ENCODE measurements at regions not wholly inside any gene's neighbourhood (a gene's known extent, or its start where the extent isn't known, plus 50 kb on each side); places are given as distances from the start of the nearest gene placed in this dataset.

DNA sequence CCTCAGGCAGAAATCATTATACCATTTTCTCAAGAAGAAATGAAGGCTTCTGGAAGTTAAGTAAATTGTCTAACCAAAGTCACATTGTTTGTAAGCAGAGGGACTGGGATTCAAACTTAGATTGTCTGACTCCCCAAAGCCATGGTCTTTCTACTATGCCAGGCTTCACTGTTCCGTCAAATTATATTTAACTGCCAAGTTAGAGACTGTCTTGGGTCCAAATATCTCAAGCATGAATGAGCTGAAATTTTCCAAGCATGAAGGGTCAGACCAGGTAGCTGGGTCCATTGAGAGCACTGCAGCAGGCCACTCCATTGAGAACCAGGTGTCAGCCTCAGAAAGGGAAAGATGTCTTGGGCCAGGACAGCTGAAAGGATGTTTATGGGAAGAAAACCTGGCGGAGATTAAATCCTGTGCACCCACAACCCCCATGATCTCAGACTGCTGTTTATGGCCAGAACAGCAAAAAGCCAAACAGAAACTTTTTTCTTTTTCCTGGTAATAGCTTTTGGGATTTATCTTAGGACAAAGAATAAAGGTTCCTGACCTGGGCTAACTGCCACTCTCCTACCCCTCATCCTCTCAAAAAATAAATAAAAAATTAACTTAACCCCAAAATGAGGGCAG lies 612.3 kb downstream of the INSC start:
- no peak for DNase-seq (ENCODE audit: low read depth in 2 of 2)

DNA sequence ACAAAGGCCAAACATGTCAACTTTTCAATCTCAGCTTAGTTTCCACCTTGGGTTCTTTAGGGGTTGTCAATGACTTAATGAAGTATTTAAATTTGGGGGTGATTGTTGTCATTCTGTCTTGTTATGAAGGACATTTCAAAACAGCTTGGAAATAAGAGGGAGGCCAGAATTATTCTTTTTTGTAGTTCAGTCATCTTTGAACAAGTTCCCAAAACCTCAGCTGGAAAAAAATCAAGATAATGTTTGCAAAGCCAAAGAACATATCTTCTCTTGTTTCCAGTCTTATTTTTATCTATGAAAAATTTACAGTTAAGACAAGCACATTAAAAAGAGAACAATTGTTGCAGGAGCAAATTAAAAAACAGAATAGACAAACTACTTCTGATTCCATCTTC lies 612.8 kb downstream of the INSC start:
- DNase-seq (ENCODE audit: low read depth in 2 of 2), result no peak

GRCh38 chr11:15728207-15728606 lies 613.5 kb downstream of the INSC start:
- no peak for DNase-seq (ENCODE audit: low read depth in 2 of 2)

- DNase-seq (ENCODE audit: low read depth in 2 of 2), result no peak
These were observed 615.7 kb downstream of the INSC start for GRCh38 chr11:15730263-15730994.

DNA sequence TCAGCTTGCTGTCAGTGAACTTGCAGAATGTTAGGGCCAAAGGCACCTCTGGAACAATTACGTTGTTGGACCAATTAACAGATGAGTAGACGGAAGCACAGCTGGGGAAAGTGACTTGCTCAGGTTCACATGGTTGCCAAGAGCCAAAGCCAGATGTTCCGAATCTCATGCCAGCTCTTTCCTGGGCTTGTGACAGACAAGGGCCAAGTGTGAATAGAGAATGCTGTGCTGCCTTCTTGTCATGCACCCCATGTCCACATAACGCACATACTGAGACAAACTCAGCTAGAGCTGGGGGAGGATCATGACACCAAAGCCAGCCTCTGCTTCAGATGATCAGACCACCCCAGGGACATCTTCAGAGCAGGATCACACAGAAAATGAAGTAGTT lies 616.3 kb downstream of the INSC start:
- DNase-seq (ENCODE audit: low read depth in 2 of 2), result no peak

DNA sequence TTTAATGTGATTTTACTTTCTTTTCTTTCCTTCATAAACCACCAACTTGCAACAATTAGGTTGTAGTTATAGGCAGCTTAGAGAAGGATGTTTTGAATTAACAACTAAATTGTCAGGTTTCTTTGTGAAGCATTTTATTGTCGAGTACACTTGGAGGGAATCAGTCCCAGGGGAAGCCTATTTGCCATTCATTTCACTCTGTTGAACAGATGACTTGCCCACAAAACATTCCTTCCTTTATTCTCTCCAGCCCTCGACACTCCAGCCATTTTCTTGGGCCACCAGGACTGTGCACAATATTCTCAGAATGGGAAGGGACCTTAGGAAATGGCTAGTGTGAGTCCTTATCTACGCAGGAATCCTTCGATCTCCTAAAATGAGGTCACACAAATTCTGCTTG lies 620.6 kb downstream of the SOX6 start:
- no peak for DNase-seq (ENCODE audit: low read depth in 2 of 2)

GRCh38 chr11:15737320-15737719 lies 619.0 kb downstream of the SOX6 start:
- DNase-seq (ENCODE audit: low read depth in 2 of 2), result peak in 1 of 2 donors; percentile 28

DNA sequence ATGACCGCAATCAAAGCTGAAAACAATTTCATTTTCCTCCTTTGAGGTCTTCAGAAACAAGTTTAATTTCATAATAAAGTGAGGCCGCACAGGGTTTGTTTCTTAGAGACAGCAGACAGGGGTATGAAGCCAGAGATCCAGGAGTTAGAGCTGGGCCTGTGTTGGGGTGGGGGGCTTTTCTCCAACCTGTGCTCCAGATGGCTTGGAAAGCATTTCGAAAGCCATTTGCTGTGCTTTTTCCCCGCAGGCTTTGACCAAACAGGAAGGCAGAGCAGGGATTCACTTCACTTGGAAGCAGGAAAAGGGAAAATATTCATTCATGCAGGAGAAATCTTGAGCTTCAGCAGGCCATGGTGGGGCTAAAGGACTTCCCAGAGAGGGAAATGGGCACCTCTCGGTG lies 617.4 kb downstream of the SOX6 start:
- DNase-seq (ENCODE audit: low read depth in 2 of 2), result no peak

DNA sequence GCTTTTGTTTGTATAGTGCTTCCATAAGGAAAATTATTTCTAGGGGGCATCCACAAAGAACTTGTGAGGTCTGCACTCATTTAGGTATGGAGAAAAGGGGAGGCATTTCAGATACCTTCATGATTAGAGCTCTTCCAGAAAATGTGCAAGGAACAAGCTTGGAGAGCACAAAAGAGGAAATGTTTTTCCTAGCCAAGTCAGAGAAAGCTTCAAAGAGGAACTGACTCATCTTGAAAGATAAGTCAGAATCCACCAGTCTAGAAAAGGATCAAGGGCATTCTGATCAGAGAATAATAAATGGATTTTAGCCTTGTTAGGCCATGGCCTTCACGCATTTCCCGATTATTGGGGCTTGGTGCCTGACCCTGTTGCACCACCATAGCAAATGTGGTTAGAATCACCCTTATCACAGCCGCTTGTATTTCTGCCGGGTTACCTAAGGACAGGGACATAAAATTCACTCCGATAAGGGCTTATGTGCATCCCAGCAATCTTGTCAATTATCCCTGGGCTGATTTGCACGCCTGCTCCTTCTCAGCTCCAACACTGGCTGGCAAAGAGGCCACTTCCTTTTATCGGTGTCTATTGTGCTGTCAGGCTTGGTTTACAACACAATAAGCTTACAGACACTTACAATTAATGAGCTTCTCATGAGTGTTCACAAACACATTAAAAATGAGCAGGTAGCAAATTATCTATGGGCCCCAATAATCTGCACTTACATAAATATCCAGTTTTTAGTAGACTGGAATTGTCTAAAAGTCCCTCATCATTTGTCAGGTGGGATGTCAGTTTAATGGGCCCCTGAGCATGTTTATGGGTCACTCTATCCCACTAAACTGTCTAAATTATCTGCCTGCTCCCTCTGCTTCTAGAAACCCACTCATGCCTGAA lies 613.5 kb downstream of the SOX6 start:
- DNase-seq (ENCODE audit: low read depth in 2 of 2), result peak in 1 of 2 donors; percentile 50

DNA sequence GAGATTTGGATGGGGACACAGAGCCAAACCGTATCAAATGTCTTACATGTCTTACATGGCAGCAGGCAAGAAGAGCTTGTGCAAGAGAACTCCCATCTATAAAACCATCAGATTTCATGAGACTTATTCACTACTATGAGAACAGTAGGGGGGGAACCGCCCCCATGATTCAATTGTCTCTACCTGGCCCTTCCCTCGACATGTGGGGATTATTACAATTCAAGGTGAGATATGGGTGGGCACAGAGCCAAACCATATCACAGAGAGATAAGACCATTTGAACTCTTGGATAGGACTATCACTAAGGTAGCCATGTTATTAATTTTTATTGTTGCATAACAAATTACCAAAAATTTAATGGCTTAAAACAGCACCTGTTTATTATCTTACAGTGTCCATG lies 611.7 kb downstream of the SOX6 start:
- no peak for DNase-seq (ENCODE audit: low read depth in 2 of 2)

GRCh38 chr11:15745266-15745665 lies 611.1 kb downstream of the SOX6 start:
- DNase-seq (ENCODE audit: low read depth in 2 of 2), result peak in 1 of 2 donors; percentile 22

GRCh38 chr11:15747671-15748070 lies 608.7 kb downstream of the SOX6 start:
- DNase-seq (ENCODE audit: low read depth in 2 of 2), result no peak

- no peak for DNase-seq (ENCODE audit: low read depth in 2 of 2)
These were observed 608.2 kb downstream of the SOX6 start for GRCh38 chr11:15748132-15748531.

GRCh38 chr11:15748741-15749140 lies 607.6 kb downstream of the SOX6 start:
- no peak for DNase-seq (ENCODE audit: low read depth in 2 of 2)

DNA sequence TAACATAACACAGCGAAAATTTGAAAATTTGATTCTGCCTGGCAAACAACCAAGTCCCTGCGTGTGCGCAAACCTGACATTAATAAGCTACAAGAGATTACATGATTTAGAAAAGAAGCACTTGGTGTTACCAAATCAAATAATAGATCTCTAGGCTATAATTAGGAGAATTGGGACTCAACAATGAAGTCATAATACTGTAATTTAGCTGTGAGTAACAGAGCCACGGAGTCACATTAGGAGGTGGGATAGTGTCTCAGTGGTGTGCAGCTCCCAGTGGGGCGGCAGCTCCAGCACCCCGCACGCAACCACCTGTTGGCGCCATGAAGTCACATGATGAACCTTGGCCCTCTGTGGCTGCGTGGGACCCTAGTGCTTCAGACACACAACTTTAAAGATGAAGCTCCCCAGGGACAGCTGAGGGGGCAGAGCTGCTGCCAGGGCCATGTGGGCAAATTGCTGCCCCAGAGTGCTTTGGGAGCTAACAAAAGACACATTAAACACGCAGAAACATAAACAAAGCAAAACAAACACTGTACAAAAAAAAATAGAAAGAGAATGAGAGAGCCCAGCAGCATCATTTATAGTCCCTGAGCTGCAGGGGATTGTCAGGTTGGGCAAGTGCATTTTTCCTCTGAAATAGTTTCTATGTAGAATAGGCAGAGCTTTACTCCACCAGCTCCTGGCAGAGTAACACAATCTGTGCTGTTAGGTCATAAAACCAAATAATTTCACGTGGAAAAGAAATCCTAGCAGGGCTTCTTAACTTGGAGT lies 605.6 kb downstream of the SOX6 start:
- no peak for DNase-seq (ENCODE audit: low read depth in 2 of 2)

DNA sequence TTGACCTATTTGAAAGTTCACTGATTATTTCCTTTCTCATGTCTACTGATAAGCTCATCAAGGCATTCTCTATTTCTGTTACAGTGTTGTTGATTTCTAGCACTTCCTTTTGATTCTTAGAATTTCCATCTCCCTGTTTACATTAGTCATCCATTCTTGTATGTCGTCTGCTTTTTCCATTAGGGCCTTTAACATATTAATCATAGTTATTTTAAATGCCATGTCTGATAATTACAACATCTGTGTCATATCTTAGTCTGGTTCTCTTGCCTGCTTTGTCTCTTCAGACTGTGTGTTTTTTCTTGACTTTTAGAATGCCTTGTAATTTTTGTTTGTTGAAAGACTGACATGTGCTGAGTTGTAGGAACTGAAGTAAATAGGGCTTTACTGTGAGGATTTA lies 602.1 kb downstream of the SOX6 start:
- DNase-seq (ENCODE audit: low read depth in 2 of 2), result no peak

GRCh38 chr11:15757048-15757698 lies 599.2 kb downstream of the SOX6 start:
- no peak for DNase-seq (ENCODE audit: low read depth in 2 of 2)

GRCh38 chr11:15758857-15759465 lies 597.4 kb downstream of the SOX6 start:
- no peak for DNase-seq (ENCODE audit: low read depth in 2 of 2)

- no peak for DNase-seq (ENCODE audit: low read depth in 2 of 2)
These were observed 595.1 kb downstream of the SOX6 start for GRCh38 chr11:15761235-15761634.

- no peak for DNase-seq (ENCODE audit: low read depth in 2 of 2)
These were observed 592.0 kb downstream of the SOX6 start for GRCh38 chr11:15764326-15764725.

DNA sequence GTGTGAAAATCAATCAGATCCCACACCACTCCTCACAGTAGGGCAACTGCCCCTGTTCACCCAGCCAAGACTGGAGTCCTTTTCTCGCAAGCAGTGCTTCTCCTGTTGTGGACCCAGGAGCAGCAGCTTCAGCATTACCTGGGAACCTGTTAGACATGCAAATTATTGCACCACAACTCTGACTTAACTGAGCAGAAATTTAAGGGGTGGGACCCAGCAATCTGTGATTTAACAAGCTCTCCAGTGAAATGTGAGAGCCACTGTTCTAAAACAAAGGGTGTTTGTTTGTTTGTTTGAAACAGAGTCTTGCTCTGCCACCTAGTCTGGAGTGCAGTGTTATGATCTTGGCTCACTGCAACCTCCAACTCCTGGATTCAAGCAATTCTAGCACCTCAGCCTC lies 591.4 kb downstream of the SOX6 start:
- DNase-seq (ENCODE audit: low read depth in 2 of 2), result no peak
